ENCODE measurements at regions not wholly inside any gene's neighbourhood (a gene's known extent, or its start where the extent isn't known, plus 50 kb on each side); places are given as distances from the start of the nearest gene placed in this dataset.

GRCh38 chr5:141777130-141777529 is 95.1 kb upstream of the ARAP3 start:
- ChIA-PET CTCF (no interaction called here), POLR2A (no interaction called here)
- Mint-ChIP-seq H3K9me3 (ENCODE audit: insufficient read depth) (no peaks in the 10 kb centered on the region), H3K4me3 (no peak overlapping the region), H3K4me1 (ENCODE audit: low read depth) (peaks cover 2% of the 10 kb centered on the region), H3K36me3 (ENCODE audit: low read depth) (no peaks in the 10 kb centered on the region), H3K27me3 (ENCODE audit: low read depth) (peaks cover 9% of the 10 kb centered on the region), H3K27ac (no peak overlapping the region)
- DNase-seq (no peak), ATAC-seq (no peak)

GRCh38 chr5:141773779-141774562 is 91.9 kb upstream of the ARAP3 start:
- H3K27me3 Mint-ChIP-seq (ENCODE audit: low read depth) = peaks cover 9% of the 10 kb centered on the region
- CTCF ChIA-PET = interaction anchor here (1.6 to 2.5 kb wide), 2 partner anchors 38 to 187 kb away, joined by 3 to 5 read pairs; no protein-coding TSS in a partner anchor
- no peaks in the 10 kb centered on the region for H3K9me3 Mint-ChIP-seq (ENCODE audit: insufficient read depth)
- no peaks in the 10 kb centered on the region for H3K36me3 Mint-ChIP-seq (ENCODE audit: low read depth)
- no peaks in the 10 kb centered on the region for H3K4me1 Mint-ChIP-seq (ENCODE audit: low read depth)
- no peak overlapping the region for H3K27ac Mint-ChIP-seq
- no peak for ATAC-seq
- H3K4me3 Mint-ChIP-seq = no peak overlapping the region
- DNase-seq = no peak
- POLR2A ChIA-PET = no interaction called here

DNA sequence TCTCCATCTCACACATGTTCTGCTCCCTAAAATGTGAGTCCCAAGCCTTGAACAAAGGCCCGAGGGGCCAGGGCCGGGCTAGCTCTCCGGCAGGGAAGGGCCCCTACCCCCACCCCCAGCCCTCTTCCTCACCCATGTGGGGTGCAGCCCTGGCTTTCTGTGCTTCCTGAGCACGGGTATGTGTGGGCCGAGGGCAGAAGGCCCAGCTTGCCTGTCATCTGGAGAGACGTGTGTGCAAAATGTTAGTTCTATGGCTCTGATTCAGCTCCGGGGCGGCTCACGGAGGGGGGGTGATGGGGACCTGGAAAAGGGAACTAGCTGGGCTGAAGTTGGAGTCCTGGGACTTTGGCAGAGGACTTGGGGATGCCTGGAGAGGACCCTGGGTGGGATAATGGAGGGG is 90.3 kb upstream of the ARAP3 start:
- Mint-ChIP-seq H3K36me3 (ENCODE audit: low read depth) (no peaks in the 10 kb centered on the region), H3K27ac (no peak overlapping the region), H3K9me3 (ENCODE audit: insufficient read depth) (no peaks in the 10 kb centered on the region), H3K4me3 (no peak overlapping the region), H3K27me3 (ENCODE audit: low read depth) (peaks cover 9% of the 10 kb centered on the region), H3K4me1 (ENCODE audit: low read depth) (no peaks in the 10 kb centered on the region)
- POLR2A ChIA-PET = no interaction called here
- CTCF ChIA-PET = interaction anchor here (0.9 to 1.2 kb wide), 2 partner anchors 10 to 12 kb away, joined by 3 read pairs; no protein-coding TSS in a partner anchor
- DNase-seq (no peak), ATAC-seq (no peak)

DNA sequence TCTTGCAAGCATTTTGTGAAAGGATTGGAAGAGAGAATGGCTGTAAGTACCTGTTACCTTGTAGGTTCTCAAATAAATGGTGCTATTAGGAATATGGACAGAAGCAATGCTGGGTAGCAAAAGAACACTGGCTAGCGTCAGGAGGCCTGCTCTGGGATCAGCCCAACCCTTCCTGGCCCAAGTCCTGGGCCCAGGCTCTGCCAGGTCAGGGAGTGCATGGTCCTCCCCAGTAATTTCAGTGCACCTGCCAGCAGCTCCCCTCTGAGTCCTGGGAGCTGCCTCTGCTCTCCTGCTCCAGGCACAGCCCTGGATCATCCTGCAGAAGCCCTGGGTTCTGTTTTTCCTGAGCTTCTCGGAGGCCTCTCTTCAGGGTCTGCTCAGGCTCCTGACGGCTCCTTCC is 89.5 kb upstream of the ARAP3 start:
- ChIA-PET POLR2A (no interaction called here), CTCF (interaction anchor here (0.9 to 1.2 kb wide), 2 partner anchors 10 to 12 kb away, joined by 3 read pairs; no protein-coding TSS in a partner anchor)
- DNase-seq (no peak), ATAC-seq (no peak)
- Mint-ChIP-seq H3K9me3 (ENCODE audit: insufficient read depth) (no peaks in the 10 kb centered on the region), H3K36me3 (ENCODE audit: low read depth) (no peaks in the 10 kb centered on the region), H3K4me3 (no peak overlapping the region), H3K4me1 (ENCODE audit: low read depth) (no peaks in the 10 kb centered on the region), H3K27ac (no peak overlapping the region), H3K27me3 (ENCODE audit: low read depth) (peaks cover 7% of the 10 kb centered on the region)

DNA sequence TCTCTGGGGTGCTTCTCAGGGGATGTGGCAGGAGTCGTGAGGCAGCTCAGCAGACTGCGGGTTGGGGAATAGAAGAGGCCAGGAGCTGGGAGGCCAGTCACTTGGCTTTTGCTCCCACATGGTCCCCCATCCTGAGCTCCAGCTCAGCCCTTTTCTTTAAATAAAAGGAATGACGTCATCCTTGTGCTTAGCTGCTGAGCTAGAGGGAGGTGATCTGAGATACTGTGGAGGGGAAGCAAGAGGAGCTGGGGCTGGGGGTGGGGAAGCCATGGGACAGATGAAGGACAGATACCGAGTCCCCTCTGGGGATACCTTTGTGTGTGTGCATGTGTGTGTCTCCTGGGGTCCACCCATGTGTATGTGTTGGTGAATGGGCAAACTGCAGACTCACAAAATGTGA is 89.0 kb upstream of the ARAP3 start:
- ATAC-seq (no peak), DNase-seq (no peak)
- ChIA-PET POLR2A (no interaction called here), CTCF (no interaction called here)
- no peaks in the 10 kb centered on the region for H3K36me3 Mint-ChIP-seq (ENCODE audit: low read depth)
- H3K4me3 Mint-ChIP-seq = no peak overlapping the region
- peaks cover 7% of the 10 kb centered on the region for H3K27me3 Mint-ChIP-seq (ENCODE audit: low read depth)
- no peak overlapping the region for H3K27ac Mint-ChIP-seq
- no peaks in the 10 kb centered on the region for H3K4me1 Mint-ChIP-seq (ENCODE audit: low read depth)
- H3K9me3 Mint-ChIP-seq (ENCODE audit: insufficient read depth) = no peaks in the 10 kb centered on the region

DNA sequence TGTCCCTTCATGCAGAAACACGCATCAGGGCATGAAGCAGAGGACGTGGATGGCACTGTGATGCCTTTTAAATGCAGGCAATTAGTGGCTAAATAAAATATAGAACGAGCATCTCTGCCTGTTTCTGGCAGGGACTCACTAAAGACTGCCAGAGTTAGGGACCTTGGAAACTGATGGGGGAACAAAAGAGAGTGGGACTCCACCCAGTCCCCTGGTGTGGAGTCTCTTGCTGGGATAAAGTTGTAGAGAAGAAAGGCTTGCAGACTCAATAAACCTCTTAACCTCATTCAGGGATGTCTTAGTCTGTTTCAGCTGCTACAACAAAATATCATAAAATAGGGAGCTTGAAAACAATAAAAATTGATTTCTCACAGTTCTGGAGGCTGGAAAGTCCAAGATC is 87.6 kb upstream of the ARAP3 start:
- no peak for ATAC-seq
- H3K36me3 Mint-ChIP-seq (ENCODE audit: low read depth) = no peaks in the 10 kb centered on the region
- H3K27ac Mint-ChIP-seq = no peak overlapping the region
- no peaks in the 10 kb centered on the region for H3K9me3 Mint-ChIP-seq (ENCODE audit: insufficient read depth)
- H3K4me1 Mint-ChIP-seq (ENCODE audit: low read depth) = no peaks in the 10 kb centered on the region
- DNase-seq = no peak
- H3K27me3 Mint-ChIP-seq (ENCODE audit: low read depth) = peaks cover 5% of the 10 kb centered on the region
- no peak overlapping the region for H3K4me3 Mint-ChIP-seq
- ChIA-PET POLR2A (no interaction called here), CTCF (no interaction called here)

DNA sequence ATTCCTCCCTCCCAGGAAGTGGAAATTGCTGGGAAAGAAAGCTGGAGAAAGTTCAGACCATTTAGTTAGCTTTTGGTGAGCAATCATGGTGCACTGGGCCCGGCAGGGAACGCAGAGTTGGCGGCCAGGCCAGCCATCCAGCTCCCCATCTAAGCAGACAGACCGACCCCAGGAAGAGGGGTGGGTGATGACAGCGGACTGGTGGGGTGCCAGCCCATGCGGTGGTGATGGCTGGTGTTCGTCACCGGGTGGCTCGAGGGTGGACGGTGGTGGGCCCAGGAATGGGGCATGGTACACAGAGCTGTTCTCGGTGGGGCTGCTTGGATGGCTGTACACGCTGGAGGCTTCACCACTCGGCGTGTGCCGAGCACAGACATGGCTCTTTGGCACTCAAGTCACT is 85.6 kb upstream of the ARAP3 start:
- no peak for ATAC-seq
- CTCF ChIA-PET = no interaction called here
- H3K27me3 Mint-ChIP-seq (ENCODE audit: low read depth) = peaks cover 4% of the 10 kb centered on the region
- H3K4me1 Mint-ChIP-seq (ENCODE audit: low read depth) = no peaks in the 10 kb centered on the region
- H3K9me3 Mint-ChIP-seq (ENCODE audit: insufficient read depth) = no peaks in the 10 kb centered on the region
- DNase-seq = no peak
- POLR2A ChIA-PET = interaction anchor here (0.6 kb wide), 1 partner anchor 122 kb away, joined by 3 read pairs; no protein-coding TSS in a partner anchor
- no peak overlapping the region for H3K4me3 Mint-ChIP-seq
- H3K36me3 Mint-ChIP-seq (ENCODE audit: low read depth) = no peaks in the 10 kb centered on the region
- H3K27ac Mint-ChIP-seq = no peak overlapping the region

DNA sequence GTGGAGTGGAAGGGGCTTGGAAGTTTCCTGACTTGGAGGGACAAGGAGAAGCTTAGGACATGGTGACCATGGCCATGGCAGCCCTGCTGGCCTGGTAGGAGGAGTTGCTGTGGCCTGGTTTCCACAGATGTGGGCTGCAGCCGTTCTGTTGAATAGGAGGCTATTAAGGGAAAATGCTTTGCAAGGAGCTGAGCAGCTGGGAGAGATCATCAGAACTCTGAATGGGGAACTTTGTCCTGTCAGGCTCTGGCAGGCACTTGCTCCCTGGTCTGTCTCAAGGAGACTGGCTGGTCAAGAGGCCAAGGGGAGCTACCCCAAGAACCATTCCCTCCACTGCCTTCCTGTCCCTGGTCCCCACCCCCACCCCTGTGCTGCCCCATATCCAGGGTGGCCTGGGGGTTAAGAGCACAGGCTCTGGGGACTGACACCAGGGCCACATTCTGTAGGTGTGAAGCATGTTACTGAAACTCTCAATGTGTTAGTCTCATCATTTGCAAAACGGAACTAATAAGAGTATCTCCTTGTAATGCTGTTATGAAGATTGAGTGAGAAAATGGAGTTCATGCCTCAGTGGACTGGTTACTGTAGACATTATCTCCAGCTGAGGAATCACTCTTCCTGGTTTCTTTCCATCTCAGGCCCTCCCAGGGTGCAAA is 84.0 kb upstream of the ARAP3 start:
- H3K4me1 Mint-ChIP-seq (ENCODE audit: low read depth) = no peaks in the 10 kb centered on the region
- no peak for ATAC-seq
- H3K27ac Mint-ChIP-seq = no peak overlapping the region
- H3K9me3 Mint-ChIP-seq (ENCODE audit: insufficient read depth) = no peaks in the 10 kb centered on the region
- no peaks in the 10 kb centered on the region for H3K36me3 Mint-ChIP-seq (ENCODE audit: low read depth)
- H3K4me3 Mint-ChIP-seq = no peak overlapping the region
- DNase-seq = no peak
- peaks cover 2% of the 10 kb centered on the region for H3K27me3 Mint-ChIP-seq (ENCODE audit: low read depth)
- ChIA-PET POLR2A (interaction anchor here (1.2 kb wide), 1 partner anchor 11 kb away, joined by 3 read pairs; no protein-coding TSS in a partner anchor), CTCF (no interaction called here)

DNA sequence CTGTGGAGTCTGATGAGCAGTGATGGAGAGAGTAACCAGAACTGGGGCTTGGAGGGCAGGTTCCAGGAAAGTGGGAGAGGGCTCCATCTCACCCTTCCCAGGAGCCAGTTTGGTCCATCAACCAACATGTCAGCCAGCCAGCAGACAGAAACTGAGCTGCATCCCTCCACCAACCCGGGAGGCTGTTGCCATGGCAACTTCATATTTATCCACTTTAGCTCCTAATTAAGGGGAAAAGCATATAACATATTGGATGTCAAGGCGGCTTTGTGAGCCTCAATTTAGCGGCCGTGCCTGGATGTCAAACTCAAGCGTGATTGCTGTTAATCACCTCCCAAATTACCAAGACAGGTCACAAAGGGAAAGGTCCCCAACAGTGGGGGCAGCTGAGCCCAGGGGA is 81.5 kb upstream of the ARAP3 start:
- Mint-ChIP-seq H3K4me3 (no peak overlapping the region), H3K4me1 (ENCODE audit: low read depth) (no peaks in the 10 kb centered on the region), H3K36me3 (ENCODE audit: low read depth) (no peaks in the 10 kb centered on the region), H3K27me3 (ENCODE audit: low read depth) (peaks cover 7% of the 10 kb centered on the region), H3K9me3 (ENCODE audit: insufficient read depth) (no peaks in the 10 kb centered on the region), H3K27ac (no peak overlapping the region)
- ChIA-PET CTCF (interaction anchor here (1.1 kb wide), 1 partner anchor 9 kb away, joined by 4 read pairs; no protein-coding TSS in a partner anchor), POLR2A (no interaction called here)
- DNase-seq (no peak), ATAC-seq (no peak)

GRCh38 chr5:141762790-141763368 is 80.8 kb upstream of the ARAP3 start:
- ATAC-seq = no peak
- Mint-ChIP-seq H3K27ac (no peak overlapping the region), H3K36me3 (ENCODE audit: low read depth) (no peaks in the 10 kb centered on the region), H3K4me3 (no peak overlapping the region), H3K9me3 (ENCODE audit: insufficient read depth) (no peaks in the 10 kb centered on the region), H3K4me1 (ENCODE audit: low read depth) (no peaks in the 10 kb centered on the region), H3K27me3 (ENCODE audit: low read depth) (peaks cover 13% of the 10 kb centered on the region)
- DNase-seq = no peak
- ChIA-PET CTCF (interaction anchor here (1.1 kb wide), 1 partner anchor 8 kb away, joined by 4 read pairs; no protein-coding TSS in a partner anchor), POLR2A (no interaction called here)

DNA sequence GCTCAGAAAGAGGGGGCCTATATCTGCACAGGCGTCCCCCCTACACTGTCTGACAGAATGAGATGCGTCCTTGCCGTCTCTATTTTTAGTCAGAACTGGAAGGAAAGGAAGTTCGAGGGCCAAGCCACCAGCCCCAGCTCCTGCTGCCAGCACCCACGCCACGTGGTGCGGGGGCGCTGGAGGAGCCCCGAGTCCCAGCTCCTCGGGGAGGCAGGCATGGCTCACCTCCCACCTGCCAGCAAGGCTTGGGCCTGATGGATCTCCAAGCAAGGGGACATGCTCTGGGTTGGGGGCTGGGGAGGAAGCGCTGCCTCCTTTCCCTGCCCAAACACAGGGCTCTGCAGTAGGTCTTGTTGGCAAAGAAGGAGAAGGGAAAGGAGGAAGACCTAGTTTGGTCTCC is 80.3 kb upstream of the ARAP3 start:
- Mint-ChIP-seq H3K36me3 (ENCODE audit: low read depth) (no peaks in the 10 kb centered on the region), H3K27me3 (ENCODE audit: low read depth) (peaks cover 18% of the 10 kb centered on the region), H3K9me3 (ENCODE audit: insufficient read depth) (no peaks in the 10 kb centered on the region), H3K27ac (no peak overlapping the region), H3K4me3 (no peak overlapping the region), H3K4me1 (ENCODE audit: low read depth) (no peaks in the 10 kb centered on the region)
- DNase-seq (no peak), ATAC-seq (no peak)
- CTCF ChIA-PET = no interaction called here
- POLR2A ChIA-PET = no interaction called here

GRCh38 chr5:141760753-141761152 is 78.7 kb upstream of the ARAP3 start:
- DNase-seq (no peak), ATAC-seq (no peak)
- CTCF ChIA-PET = interaction anchor here (1.6 kb wide), 1 partner anchor 119 kb away, joined by 8 read pairs; no protein-coding TSS in a partner anchor
- Mint-ChIP-seq H3K36me3 (ENCODE audit: low read depth) (no peaks in the 10 kb centered on the region), H3K27ac (no peak overlapping the region), H3K27me3 (ENCODE audit: low read depth) (peaks cover 24% of the 10 kb centered on the region), H3K4me1 (ENCODE audit: low read depth) (no peaks in the 10 kb centered on the region), H3K9me3 (ENCODE audit: insufficient read depth) (no peaks in the 10 kb centered on the region), H3K4me3 (no peak overlapping the region)
- POLR2A ChIA-PET = no interaction called here

Measured in activated CD8-positive, alpha-beta T cell treated with anti-CD3 and anti-CD28 coated beads, Interleukin-2, amount 10 ng/mL, durations not matched to agents 7 days and 5 days (primary cell).